SK-N-SH (cell line): ENCODE measurements at regions not wholly inside any gene's neighbourhood (a gene's known extent, or its start where the extent isn't known, plus 50 kb on each side); places are given as distances from the start of the nearest gene placed in this dataset.

Experiments
- CTCF ChIA-PET: fragments of 300-600, 350-600 bp; formaldehyde crosslinking; extraction: SDS; loops from one replicate; lab custom pipeline; 2021; lab: Yijun Ruan, JAX
- POLR2A ChIA-PET: fragments of 350-600 bp; sonication (Branson Sonifier 250); formaldehyde crosslinking; extraction: SDS; loops from one replicate; lab custom pipeline; 2020; ENCODE audit warnings: antibody characterized with exemption, inconsistent platforms; lab: Yijun Ruan, JAX
- DNase-seq: peaks from one replicate; pipeline ENCODE4 v3.0.0; 2012
- H2AFZ ChIP-seq: fragments of 200-600 bp; sonication (generic); 2 replicates; pipeline ENCODE4 v1.8.1; 2016; ENCODE audit warnings: antibody characterized with exemption, mild to moderate bottlenecking, low read depth
- H3F3A ChIP-seq: fragments of 200-600 bp; sonication (generic); replicated peaks from 2 replicates; pipeline ENCODE3; 2016; ENCODE audit warnings: antibody characterized with exemption, mild to moderate bottlenecking; ENCODE audit not compliant: insufficient read depth
- H3K27ac ChIP-seq, 2 experiments: fragments of 200-500 bp in 1 of 2; fragments of 200-600 bp in 1 of 2; sonication (Bioruptor generic) in 1 of 2; sonication (generic), shearing (Covaris generic) in 1 of 2; 2 replicates each; pipeline versions ENCODE4 v1.5.1 to v1.6.1; 2014 to 2016; ENCODE audit warnings: low read depth in 2 of 2, inconsistent platforms in 1 of 2, low read length in 1 of 2, mild to moderate bottlenecking in 1 of 2, mixed read lengths in 1 of 2
- H3K27me3 ChIP-seq: fragments of 200-600 bp; sonication (generic), shearing (Covaris generic); 2 replicates; pipeline ENCODE4 v1.6.1; 2016; ENCODE audit warnings: mixed run types; ENCODE audit not compliant: insufficient read depth
- H3K36me3 ChIP-seq, 2 experiments: fragments of 200-500 bp in 1 of 2; fragments of 200-600 bp in 1 of 2; sonication (Bioruptor generic) in 1 of 2; sonication (generic) in 1 of 2; replicated peaks in 1 of 2; 2 replicates each; pipeline versions ENCODE3 to v1.5.1; 2014 to 2016; ENCODE audit warnings: low read length in 1 of 2, mild to moderate bottlenecking in 1 of 2; ENCODE audit not compliant: insufficient read depth in 2 of 2, control insufficient read depth in 1 of 2
- H3K4me1 ChIP-seq, 2 experiments: fragments of 200-500 bp in 1 of 2; fragments of 200-600 bp in 1 of 2; sonication (Bioruptor generic) in 1 of 2; sonication (generic), shearing (Covaris generic) in 1 of 2; 2 replicates each; pipeline versions ENCODE4 v1.5.1 to v1.6.1; 2014 to 2016; ENCODE audit warnings: low read depth in 1 of 2, low read length in 1 of 2, mixed run types in 1 of 2; ENCODE audit not compliant: insufficient read depth in 2 of 2, control insufficient read depth in 1 of 2
- H3K4me2 ChIP-seq: fragments of 200-600 bp; sonication (generic), shearing (Covaris generic); 2 replicates; pipeline ENCODE4 v1.6.1; 2017; ENCODE audit warnings: mixed run types
- H3K4me3 ChIP-seq, 2 experiments: fragments of 200-500 bp in 1 of 2; fragments of 200-600 bp in 1 of 2; sonication (Bioruptor generic) in 1 of 2; sonication (generic), shearing (Covaris generic) in 1 of 2; 2 replicates each; pipeline versions ENCODE4 v1.5.1 to v1.8.1; 2014 to 2016; ENCODE audit warnings: low read depth in 2 of 2, inconsistent platforms in 1 of 2, low read length in 1 of 2, mild to moderate bottlenecking in 1 of 2, mixed read lengths in 1 of 2, moderate library complexity in 1 of 2
- H3K79me2 ChIP-seq: fragments of 200-600 bp; sonication (generic); 2 replicates; pipeline ENCODE4 v1.8.1; 2017; ENCODE audit warnings: mild to moderate bottlenecking; ENCODE audit not compliant: insufficient read depth
- H3K9ac ChIP-seq: fragments of 200-600 bp; sonication (generic); 2 replicates; pipeline ENCODE4 v1.6.1; 2017; ENCODE audit warnings: mixed run types
- H3K9me2 ChIP-seq: fragments of 200-600 bp; sonication (generic); 2 replicates; pipeline ENCODE4 v1.6.1; 2017; ENCODE audit warnings: mixed run types
- H3K9me3 ChIP-seq: fragments of 200-600 bp; sonication (generic); 2 replicates; pipeline ENCODE4 v1.6.1; 2017; ENCODE audit warnings: mixed run types, mild to moderate bottlenecking, moderate library complexity
- H4K20me1 ChIP-seq: fragments of 200-600 bp; sonication (generic); 2 replicates; pipeline ENCODE4 v1.6.1; 2017; ENCODE audit warnings: mild to moderate bottlenecking, mixed run types; ENCODE audit not compliant: insufficient read depth
- ELF1 ChIP-seq: IDR thresholded peaks from 2 replicates; pipeline ENCODE4 v1.4.0; 2012
- EP300 ChIP-seq, 2 experiments: IDR thresholded peaks; 2 replicates each; pipeline versions ENCODE4 v1.4.0 to v1.6.1; 2012; ENCODE audit warnings: borderline replicate concordance in 1 of 2, low read depth in 1 of 2, low read length in 1 of 2
- EZH2phosphoT487 ChIP-seq: fragments of 200-600 bp; sonication (generic); IDR thresholded peaks from 2 replicates; pipeline ENCODE4 v1.6.1; 2017; ENCODE audit warnings: low read depth, mixed run types, mild to moderate bottlenecking, antibody characterized with exemption, moderate library complexity, borderline replicate concordance
- FOXM1 ChIP-seq: IDR thresholded peaks from 2 replicates; pipeline ENCODE4 v1.4.0; 2012; ENCODE audit warnings: low read depth, mild to moderate bottlenecking
- MXI1 ChIP-seq: IDR thresholded peaks from 2 replicates; pipeline ENCODE4 v1.6.1; 2012; ENCODE audit warnings: mild to moderate bottlenecking, low read depth, low read length, improper control_type of control experiment
- NFIC ChIP-seq: IDR thresholded peaks from 2 replicates; pipeline ENCODE4 v1.4.0; 2012; ENCODE audit warnings: borderline replicate concordance
- POLR2AphosphoS5 ChIP-seq: IDR thresholded peaks from 2 replicates; pipeline ENCODE4 v1.6.1; 2012; ENCODE audit warnings: low read depth, low read length
- RFX5 ChIP-seq: IDR thresholded peaks from 2 replicates; pipeline ENCODE4 v1.6.1; 2012; ENCODE audit warnings: mild to moderate bottlenecking, improper control_type of control experiment, low read length
- SMC3 ChIP-seq: IDR thresholded peaks from 2 replicates; pipeline ENCODE4 v1.6.1; 2012; ENCODE audit warnings: low read depth, low read length, improper control_type of control experiment
- TF ChIP-seq, protein P1 (sequence below): fragments of 150-350 bp; IDR thresholded peaks from 2 replicates; pipeline ENCODE4 v1.6.1; 2016; ENCODE audit warnings: mild to moderate bottlenecking, low read depth, low read length
- TF ChIP-seq, protein P2 (sequence below): fragments of 200-600 bp; sonication (generic); IDR thresholded peaks from 2 replicates; pipeline ENCODE4 v1.6.1; 2017; ENCODE audit warnings: antibody characterized with exemption, mild to moderate bottlenecking, moderate library complexity
- TF ChIP-seq, protein P3 (sequence below): IDR thresholded peaks from 2 replicates; pipeline ENCODE4 v1.6.1; 2012; ENCODE audit warnings: mild to moderate bottlenecking, low read depth, low read length, moderate library complexity
- TF ChIP-seq, protein P4 (sequence below): fragments of 150-350 bp; IDR thresholded peaks from 2 replicates; pipeline ENCODE4 v1.6.1; 2017; ENCODE audit warnings: antibody characterized with exemption, low read length, low read depth, borderline replicate concordance

DNA sequence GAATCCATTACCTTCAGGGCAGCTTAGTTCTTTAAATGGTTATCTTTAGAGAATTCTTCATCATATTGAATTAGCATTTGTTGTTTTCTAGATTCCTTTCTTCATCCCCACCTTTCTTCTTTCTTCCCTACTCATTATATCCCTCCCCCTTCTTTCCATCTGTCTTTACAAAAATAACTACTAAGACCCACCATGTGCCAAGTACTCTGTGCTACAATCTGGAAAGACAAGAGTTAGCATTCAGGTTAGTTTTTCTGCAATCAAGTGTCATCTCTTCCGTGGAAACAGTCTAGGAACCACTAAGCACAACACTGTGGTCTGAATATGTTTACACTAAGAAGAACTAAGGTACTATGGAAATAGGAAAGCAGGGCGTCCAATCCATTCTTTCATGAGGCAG, 897.4 kb upstream of the TENM4 start (continued):
- TF ChIP-seq ELF1 (no peak), EZH2phosphoT487 (no peak), MXI1 (no peak), EP300 (IDR thresholded peaks at IDR 0.05; ENCODE audit: borderline replicate concordance in 1 of 2, low read depth in 1 of 2, low read length in 1 of 2) (no peak), POLR2AphosphoS5 (no peak), FOXM1 (no peak)
- TF ChIP-seq, protein P1, sequence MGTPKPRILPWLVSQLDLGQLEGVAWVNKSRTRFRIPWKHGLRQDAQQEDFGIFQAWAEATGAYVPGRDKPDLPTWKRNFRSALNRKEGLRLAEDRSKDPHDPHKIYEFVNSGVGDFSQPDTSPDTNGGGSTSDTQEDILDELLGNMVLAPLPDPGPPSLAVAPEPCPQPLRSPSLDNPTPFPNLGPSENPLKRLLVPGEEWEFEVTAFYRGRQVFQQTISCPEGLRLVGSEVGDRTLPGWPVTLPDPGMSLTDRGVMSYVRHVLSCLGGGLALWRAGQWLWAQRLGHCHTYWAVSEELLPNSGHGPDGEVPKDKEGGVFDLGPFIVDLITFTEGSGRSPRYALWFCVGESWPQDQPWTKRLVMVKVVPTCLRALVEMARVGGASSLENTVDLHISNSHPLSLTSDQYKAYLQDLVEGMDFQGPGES: no peak
- TF ChIP-seq, protein P2, sequence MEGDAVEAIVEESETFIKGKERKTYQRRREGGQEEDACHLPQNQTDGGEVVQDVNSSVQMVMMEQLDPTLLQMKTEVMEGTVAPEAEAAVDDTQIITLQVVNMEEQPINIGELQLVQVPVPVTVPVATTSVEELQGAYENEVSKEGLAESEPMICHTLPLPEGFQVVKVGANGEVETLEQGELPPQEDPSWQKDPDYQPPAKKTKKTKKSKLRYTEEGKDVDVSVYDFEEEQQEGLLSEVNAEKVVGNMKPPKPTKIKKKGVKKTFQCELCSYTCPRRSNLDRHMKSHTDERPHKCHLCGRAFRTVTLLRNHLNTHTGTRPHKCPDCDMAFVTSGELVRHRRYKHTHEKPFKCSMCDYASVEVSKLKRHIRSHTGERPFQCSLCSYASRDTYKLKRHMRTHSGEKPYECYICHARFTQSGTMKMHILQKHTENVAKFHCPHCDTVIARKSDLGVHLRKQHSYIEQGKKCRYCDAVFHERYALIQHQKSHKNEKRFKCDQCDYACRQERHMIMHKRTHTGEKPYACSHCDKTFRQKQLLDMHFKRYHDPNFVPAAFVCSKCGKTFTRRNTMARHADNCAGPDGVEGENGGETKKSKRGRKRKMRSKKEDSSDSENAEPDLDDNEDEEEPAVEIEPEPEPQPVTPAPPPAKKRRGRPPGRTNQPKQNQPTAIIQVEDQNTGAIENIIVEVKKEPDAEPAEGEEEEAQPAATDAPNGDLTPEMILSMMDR: no peak

DNA sequence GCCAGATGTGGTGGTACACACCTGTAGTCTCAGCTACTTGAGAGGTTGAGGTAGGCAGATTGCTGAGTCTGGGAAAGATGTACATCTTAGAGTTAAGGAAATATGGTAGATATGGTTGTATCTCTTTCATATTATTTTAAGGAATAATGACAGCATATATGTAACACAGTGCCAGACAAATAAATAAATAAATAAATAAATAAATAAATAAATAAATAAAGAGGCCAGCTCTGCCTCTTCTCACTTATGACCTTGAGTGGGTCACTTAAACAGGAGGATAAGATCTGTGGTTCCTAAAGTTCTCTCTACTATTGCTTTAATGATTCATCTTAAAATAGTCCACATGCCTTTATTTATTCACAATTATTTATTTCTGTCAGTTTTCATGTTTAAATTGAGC, 890.9 kb upstream of the TENM4 start:
- H3K36me3 ChIP-seq: no peaks in the 10 kb centered on the region
- no peaks in the 10 kb centered on the region for H3K9me2 ChIP-seq
- CTCF ChIA-PET: interaction anchor here (1.1 kb wide), 1 partner anchor 9 kb away, joined by 3 read pairs; no protein-coding TSS in a partner anchor
- no peak overlapping the region for H3K9ac ChIP-seq
- no peak overlapping the region for H3K4me3 ChIP-seq
- H3K4me1 ChIP-seq: no peaks in the 10 kb centered on the region; a peak in 1 of 4 replicates
- no peak for DNase-seq
- H3K4me2 ChIP-seq: no peak overlapping the region
- H3K9me3 ChIP-seq: no peaks in the 10 kb centered on the region
- no peaks in the 10 kb centered on the region for H3F3A ChIP-seq
- H3K27me3 ChIP-seq: no peaks in the 10 kb centered on the region
- POLR2A ChIA-PET: no interaction called here
- H3K79me2 ChIP-seq: no peaks in the 10 kb centered on the region
- H3K27ac ChIP-seq: no peak overlapping the region
- no peaks in the 10 kb centered on the region for H4K20me1 ChIP-seq
- no peak for TF ChIP-seq SMC3
- TF ChIP-seq ELF1: no peak
- no peak for TF ChIP-seq NFIC
- TF ChIP-seq, protein P1: no peak
- no peak for TF ChIP-seq EP300 (IDR thresholded peaks at IDR 0.05; ENCODE audit: borderline replicate concordance in 1 of 2, low read depth in 1 of 2, low read length in 1 of 2)
- TF ChIP-seq, protein P3, sequence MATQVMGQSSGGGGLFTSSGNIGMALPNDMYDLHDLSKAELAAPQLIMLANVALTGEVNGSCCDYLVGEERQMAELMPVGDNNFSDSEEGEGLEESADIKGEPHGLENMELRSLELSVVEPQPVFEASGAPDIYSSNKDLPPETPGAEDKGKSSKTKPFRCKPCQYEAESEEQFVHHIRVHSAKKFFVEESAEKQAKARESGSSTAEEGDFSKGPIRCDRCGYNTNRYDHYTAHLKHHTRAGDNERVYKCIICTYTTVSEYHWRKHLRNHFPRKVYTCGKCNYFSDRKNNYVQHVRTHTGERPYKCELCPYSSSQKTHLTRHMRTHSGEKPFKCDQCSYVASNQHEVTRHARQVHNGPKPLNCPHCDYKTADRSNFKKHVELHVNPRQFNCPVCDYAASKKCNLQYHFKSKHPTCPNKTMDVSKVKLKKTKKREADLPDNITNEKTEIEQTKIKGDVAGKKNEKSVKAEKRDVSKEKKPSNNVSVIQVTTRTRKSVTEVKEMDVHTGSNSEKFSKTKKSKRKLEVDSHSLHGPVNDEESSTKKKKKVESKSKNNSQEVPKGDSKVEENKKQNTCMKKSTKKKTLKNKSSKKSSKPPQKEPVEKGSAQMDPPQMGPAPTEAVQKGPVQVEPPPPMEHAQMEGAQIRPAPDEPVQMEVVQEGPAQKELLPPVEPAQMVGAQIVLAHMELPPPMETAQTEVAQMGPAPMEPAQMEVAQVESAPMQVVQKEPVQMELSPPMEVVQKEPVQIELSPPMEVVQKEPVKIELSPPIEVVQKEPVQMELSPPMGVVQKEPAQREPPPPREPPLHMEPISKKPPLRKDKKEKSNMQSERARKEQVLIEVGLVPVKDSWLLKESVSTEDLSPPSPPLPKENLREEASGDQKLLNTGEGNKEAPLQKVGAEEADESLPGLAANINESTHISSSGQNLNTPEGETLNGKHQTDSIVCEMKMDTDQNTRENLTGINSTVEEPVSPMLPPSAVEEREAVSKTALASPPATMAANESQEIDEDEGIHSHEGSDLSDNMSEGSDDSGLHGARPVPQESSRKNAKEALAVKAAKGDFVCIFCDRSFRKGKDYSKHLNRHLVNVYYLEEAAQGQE: no peak
- TF ChIP-seq, protein P4, sequence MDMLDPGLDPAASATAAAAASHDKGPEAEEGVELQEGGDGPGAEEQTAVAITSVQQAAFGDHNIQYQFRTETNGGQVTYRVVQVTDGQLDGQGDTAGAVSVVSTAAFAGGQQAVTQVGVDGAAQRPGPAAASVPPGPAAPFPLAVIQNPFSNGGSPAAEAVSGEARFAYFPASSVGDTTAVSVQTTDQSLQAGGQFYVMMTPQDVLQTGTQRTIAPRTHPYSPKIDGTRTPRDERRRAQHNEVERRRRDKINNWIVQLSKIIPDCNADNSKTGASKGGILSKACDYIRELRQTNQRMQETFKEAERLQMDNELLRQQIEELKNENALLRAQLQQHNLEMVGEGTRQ: no peak
- TF ChIP-seq MXI1: no peak
- TF ChIP-seq RFX5: no peak
- no peak overlapping the region for H2AFZ ChIP-seq
